OCI-LY1 (cell line): ENCODE measurements at regions not wholly inside any gene's neighbourhood (a gene's known extent, or its start where the extent isn't known, plus 50 kb on each side); places are given as distances from the start of the nearest gene placed in this dataset.

Source experiments
- H2AFZ ChIP-seq: fragments of 200-600 bp; sonication (generic), shearing (Covaris generic); 2 replicates; pipeline ENCODE4 v1.6.0; 2014; ENCODE audit warnings: antibody characterized with exemption, mild to moderate bottlenecking, low read length
- H3F3A ChIP-seq: fragments of 200-600 bp; sonication (generic), shearing (Covaris generic); 2 replicates; pipeline ENCODE4 v1.6.0; 2014; ENCODE audit warnings: mild to moderate bottlenecking, antibody characterized with exemption, low read length, moderate library complexity; ENCODE audit not compliant: insufficient read depth
- H3K27ac ChIP-seq: fragments of 200-600 bp; sonication (generic); 2 replicates; pipeline ENCODE4 v1.5.1; 2014; ENCODE audit warnings: low read length, mixed run types, mild to moderate bottlenecking, low read depth; ENCODE audit not compliant: poor library complexity, severe bottlenecking
- H3K27me3 ChIP-seq: fragments of 200-600 bp; sonication (generic); 2 replicates; pipeline ENCODE4 v1.6.0; 2014; ENCODE audit warnings: antibody characterized with exemption, mild to moderate bottlenecking, low read length, moderate library complexity; ENCODE audit not compliant: insufficient read depth
- H3K36me3 ChIP-seq: fragments of 200-600 bp; sonication (generic); 2 replicates; pipeline ENCODE4 v1.6.1; 2014; ENCODE audit warnings: mild to moderate bottlenecking, antibody characterized with exemption, low read length, moderate library complexity, mixed read lengths; ENCODE audit not compliant: insufficient read depth
- H3K4me1 ChIP-seq: fragments of 200-600 bp; sonication (generic); 2 replicates; pipeline ENCODE4 v1.5.1; 2014; ENCODE audit warnings: mild to moderate bottlenecking, low read length, moderate library complexity; ENCODE audit not compliant: insufficient read depth, severe bottlenecking
- H3K4me2 ChIP-seq: fragments of 200-600 bp; sonication (generic), shearing (Covaris generic); 2 replicates; pipeline ENCODE4 v1.6.1; 2014; ENCODE audit warnings: low read length
- H3K4me3 ChIP-seq: fragments of 200-600 bp; sonication (generic); 2 replicates; pipeline ENCODE4 v1.5.1; 2014; ENCODE audit warnings: low read length, low read depth, mild to moderate bottlenecking, mixed read lengths; ENCODE audit not compliant: poor library complexity, severe bottlenecking
- H3K79me2 ChIP-seq: fragments of 200-600 bp; shearing (Covaris generic); 2 replicates; pipeline ENCODE4 v1.6.1; 2016; ENCODE audit warnings: mixed run types, low read length, mixed read lengths; ENCODE audit not compliant: insufficient read depth
- H3K9ac ChIP-seq: fragments of 200-600 bp; sonication (generic), shearing (Covaris generic); 2 replicates; pipeline ENCODE4 v1.6.1; 2014; ENCODE audit warnings: mild to moderate bottlenecking, low read length, mixed read lengths
- H3K9me2 ChIP-seq: fragments of 200-600 bp; sonication (generic), shearing (Covaris generic); 2 replicates; pipeline ENCODE4 v1.6.1; 2014; ENCODE audit warnings: low read depth, mild to moderate bottlenecking, low read length, mixed read lengths
- H3K9me3 ChIP-seq: fragments of 200-600 bp; shearing (Covaris generic); 2 replicates; pipeline ENCODE4 v1.6.1; 2014; ENCODE audit warnings: low read length, mixed read lengths
- H4K20me1 ChIP-seq: fragments of 200-600 bp; sonication (generic), shearing (Covaris generic); 2 replicates; pipeline ENCODE4 v1.6.0; 2016; ENCODE audit warnings: mild to moderate bottlenecking, low read length; ENCODE audit not compliant: insufficient read depth
- EZH2 ChIP-seq: fragments of 200-600 bp; sonication (generic), shearing (Covaris generic); IDR thresholded peaks from 2 replicates; pipeline ENCODE4 v1.8.0; 2017; ENCODE audit warnings: borderline replicate concordance, mixed run types, mild to moderate bottlenecking, antibody characterized with exemption, low read length, moderate library complexity, mixed read lengths
- TF ChIP-seq, protein P1 (sequence below): fragments of 200-600 bp; sonication (generic), shearing (Covaris generic); IDR thresholded peaks from 2 replicates; pipeline ENCODE4 v1.5.1; 2017; ENCODE audit warnings: mild to moderate bottlenecking, antibody characterized with exemption, low read length, moderate library complexity, mixed read lengths

DNA sequence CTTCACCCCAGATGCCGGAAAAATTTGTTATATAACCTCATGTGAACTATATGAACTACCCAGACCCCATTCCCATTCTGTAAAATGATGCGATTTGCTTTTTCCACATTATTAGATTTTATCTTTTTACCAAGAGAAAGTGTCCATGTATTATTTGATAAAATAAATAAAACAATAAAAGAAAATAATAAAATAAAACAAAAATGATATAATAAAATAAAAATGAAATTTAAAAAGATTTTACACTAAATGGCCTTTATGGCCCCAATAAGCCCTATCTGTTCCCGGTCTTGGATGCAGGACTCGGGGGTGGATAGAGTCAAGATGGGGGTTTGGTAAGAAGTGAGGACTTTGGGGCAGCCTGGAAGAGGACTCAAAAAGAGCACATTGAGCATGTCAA, 357.2 kb downstream of the MATN1 start:
- Histone ChIP-seq H3K27ac (no peak overlapping the region), H3K9me2 (no peaks in the 10 kb centered on the region), H3K36me3 (no peaks in the 10 kb centered on the region), H4K20me1 (no peaks in the 10 kb centered on the region), H2AFZ (no peak overlapping the region), H3K4me2 (no peak overlapping the region), H3F3A (no peaks in the 10 kb centered on the region), H3K79me2 (no peaks in the 10 kb centered on the region), H3K4me3 (no peak overlapping the region), H3K27me3 (no peaks in the 10 kb centered on the region), H3K9ac (no peak overlapping the region), H3K9me3 (no peaks in the 10 kb centered on the region), H3K4me1 (no peaks in the 10 kb centered on the region)
- TF ChIP-seq, protein P1, sequence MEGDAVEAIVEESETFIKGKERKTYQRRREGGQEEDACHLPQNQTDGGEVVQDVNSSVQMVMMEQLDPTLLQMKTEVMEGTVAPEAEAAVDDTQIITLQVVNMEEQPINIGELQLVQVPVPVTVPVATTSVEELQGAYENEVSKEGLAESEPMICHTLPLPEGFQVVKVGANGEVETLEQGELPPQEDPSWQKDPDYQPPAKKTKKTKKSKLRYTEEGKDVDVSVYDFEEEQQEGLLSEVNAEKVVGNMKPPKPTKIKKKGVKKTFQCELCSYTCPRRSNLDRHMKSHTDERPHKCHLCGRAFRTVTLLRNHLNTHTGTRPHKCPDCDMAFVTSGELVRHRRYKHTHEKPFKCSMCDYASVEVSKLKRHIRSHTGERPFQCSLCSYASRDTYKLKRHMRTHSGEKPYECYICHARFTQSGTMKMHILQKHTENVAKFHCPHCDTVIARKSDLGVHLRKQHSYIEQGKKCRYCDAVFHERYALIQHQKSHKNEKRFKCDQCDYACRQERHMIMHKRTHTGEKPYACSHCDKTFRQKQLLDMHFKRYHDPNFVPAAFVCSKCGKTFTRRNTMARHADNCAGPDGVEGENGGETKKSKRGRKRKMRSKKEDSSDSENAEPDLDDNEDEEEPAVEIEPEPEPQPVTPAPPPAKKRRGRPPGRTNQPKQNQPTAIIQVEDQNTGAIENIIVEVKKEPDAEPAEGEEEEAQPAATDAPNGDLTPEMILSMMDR, result no peak
- no peak for TF ChIP-seq EZH2

DNA sequence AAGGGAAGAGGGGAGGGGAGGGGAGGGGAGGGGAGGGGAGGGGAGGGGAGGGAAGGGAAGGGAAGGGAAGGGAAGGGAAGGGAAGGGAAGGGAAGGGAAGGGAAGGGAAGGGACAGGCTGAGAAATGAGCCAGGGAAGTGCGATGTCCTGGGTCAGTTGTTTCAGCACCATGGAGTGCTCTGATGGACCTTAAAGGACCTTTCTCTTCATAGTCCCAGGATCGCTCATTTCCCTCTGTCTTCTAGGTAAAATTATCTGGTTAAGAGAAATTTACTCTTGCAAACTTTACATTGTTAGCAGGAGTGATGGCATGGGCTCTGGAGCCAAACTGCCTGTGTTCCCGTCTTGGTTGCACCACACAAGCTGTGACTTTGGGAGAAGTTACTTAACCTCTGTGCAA, 357.8 kb downstream of the MATN1 start:
- H3K4me2 ChIP-seq, result no peak overlapping the region
- H3K4me1 ChIP-seq, result no peaks in the 10 kb centered on the region
- H3K27me3 ChIP-seq, result no peaks in the 10 kb centered on the region
- no peaks in the 10 kb centered on the region for H4K20me1 ChIP-seq
- H3K4me3 ChIP-seq, result no peak overlapping the region
- H3K9me2 ChIP-seq, result no peaks in the 10 kb centered on the region
- H3K9me3 ChIP-seq, result no peaks in the 10 kb centered on the region
- no peak for TF ChIP-seq EZH2
- TF ChIP-seq, protein P1, result no peak
- no peaks in the 10 kb centered on the region for H3F3A ChIP-seq
- H2AFZ ChIP-seq, result no peak overlapping the region
- H3K27ac ChIP-seq, result no peak overlapping the region
- H3K79me2 ChIP-seq, result no peaks in the 10 kb centered on the region
- no peaks in the 10 kb centered on the region for H3K36me3 ChIP-seq
- H3K9ac ChIP-seq, result no peak overlapping the region

GRCh38 chr1:30363031-30363430, 360.4 kb downstream of the MATN1 start:
- H3K4me2 ChIP-seq, result no peak overlapping the region
- no peak overlapping the region for H3K27ac ChIP-seq
- TF ChIP-seq, protein P1, result no peak
- TF ChIP-seq EZH2, result no peak
- no peaks in the 10 kb centered on the region for H3K36me3 ChIP-seq
- no peak overlapping the region for H3K4me3 ChIP-seq
- H3K9me2 ChIP-seq, result no peaks in the 10 kb centered on the region
- no peaks in the 10 kb centered on the region for H3K27me3 ChIP-seq
- H4K20me1 ChIP-seq, result no peaks in the 10 kb centered on the region
- no peaks in the 10 kb centered on the region for H3K4me1 ChIP-seq
- no peaks in the 10 kb centered on the region for H3F3A ChIP-seq
- no peaks in the 10 kb centered on the region for H3K9me3 ChIP-seq
- H3K79me2 ChIP-seq, result no peaks in the 10 kb centered on the region
- no peak overlapping the region for H2AFZ ChIP-seq
- no peak overlapping the region for H3K9ac ChIP-seq
